GM10266 (cell line): ENCODE measurements at regions not wholly inside any gene's neighbourhood (a gene's known extent, or its start where the extent isn't known, plus 50 kb on each side); places are given as distances from the start of the nearest gene placed in this dataset.

ENCODE experiments used
- DNase-seq: peaks from one replicate; pipeline ENCODE4 v3.0.0; 2012; ENCODE audit errors: extremely low spot score
- CTCF ChIP-seq: IDR thresholded peaks from 2 replicates; pipeline ENCODE4 v1.5.1; 2012; ENCODE audit warnings: mild to moderate bottlenecking, low read depth; ENCODE audit not compliant: control insufficient read depth, insufficient read depth; ENCODE audit errors: missing control alignments

GRCh38 chr2:150784389-150784788, 296.9 kb upstream of the RND3 start:
- no peak for TF ChIP-seq CTCF
- DNase-seq, result no peak

GRCh38 chr2:150783896-150784295, 296.4 kb upstream of the RND3 start:
- TF ChIP-seq CTCF, result no peak
- no peak for DNase-seq

GRCh38 chr2:150783015-150783414, 295.5 kb upstream of the RND3 start:
- TF ChIP-seq CTCF, result no peak
- no peak for DNase-seq

- no peak for DNase-seq
- TF ChIP-seq CTCF, result no peak
Measured at GRCh38 chr2:150782613-150783012, 295.1 kb upstream of the RND3 start.

GRCh38 chr2:150781142-150781541, 293.7 kb upstream of the RND3 start:
- DNase-seq, result no peak
- no peak for TF ChIP-seq CTCF

- TF ChIP-seq CTCF, result no peak
- DNase-seq, result no peak
Measured at GRCh38 chr2:150778828-150779227, 291.4 kb upstream of the RND3 start.

- DNase-seq, result no peak
- TF ChIP-seq CTCF, result no peak
Measured at GRCh38 chr2:150769421-150769820, 282.0 kb upstream of the RND3 start.
